HEK293T (cell line): ENCODE measurements at regions not wholly inside any gene's neighbourhood (a gene's known extent, or its start where the extent isn't known, plus 50 kb on each side); places are given as distances from the start of the nearest gene placed in this dataset.

Experiments
- CTBP1 ChIP-seq: fragments of 450-650 bp; IDR thresholded peaks from 2 replicates; pipeline ENCODE4 v1.6.1; 2016; ENCODE audit warnings: borderline replicate concordance
- FOXA1 ChIP-seq: fragments of 450-650 bp; IDR thresholded peaks from 2 replicates; pipeline ENCODE4 v1.6.1; 2016; ENCODE audit warnings: mild to moderate bottlenecking
- FOXM1 ChIP-seq: fragments of 450-650 bp; IDR thresholded peaks from 2 replicates; pipeline ENCODE4 v1.6.1; 2017; ENCODE audit warnings: mild to moderate bottlenecking, borderline replicate concordance
- SP1 ChIP-seq: fragments of 450-650 bp; IDR thresholded peaks from 2 replicates; pipeline ENCODE4 v1.6.1; 2017
- ZNF384 ChIP-seq: fragments of 450-650 bp; IDR thresholded peaks from 2 replicates; pipeline ENCODE4 v1.6.1; 2016
- TF ChIP-seq, protein P1 (sequence below): fragments of 450-650 bp; IDR thresholded peaks from 2 replicates; pipeline ENCODE4 v1.6.1; 2016

GRCh38 chr1:193322211-193322610, 135.8 kb upstream of the B3GALT2 start:
- TF ChIP-seq SP1 (no peak), ZNF384 (no peak), FOXA1 (no peak), CTBP1 (no peak), FOXM1 (no peak)
- TF ChIP-seq, protein P1, sequence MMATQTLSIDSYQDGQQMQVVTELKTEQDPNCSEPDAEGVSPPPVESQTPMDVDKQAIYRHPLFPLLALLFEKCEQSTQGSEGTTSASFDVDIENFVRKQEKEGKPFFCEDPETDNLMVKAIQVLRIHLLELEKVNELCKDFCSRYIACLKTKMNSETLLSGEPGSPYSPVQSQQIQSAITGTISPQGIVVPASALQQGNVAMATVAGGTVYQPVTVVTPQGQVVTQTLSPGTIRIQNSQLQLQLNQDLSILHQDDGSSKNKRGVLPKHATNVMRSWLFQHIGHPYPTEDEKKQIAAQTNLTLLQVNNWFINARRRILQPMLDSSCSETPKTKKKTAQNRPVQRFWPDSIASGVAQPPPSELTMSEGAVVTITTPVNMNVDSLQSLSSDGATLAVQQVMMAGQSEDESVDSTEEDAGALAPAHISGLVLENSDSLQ = no peak
